ENCODE measurements at regions not wholly inside any gene's neighbourhood (a gene's known extent, or its start where the extent isn't known, plus 50 kb on each side); places are given as distances from the start of the nearest gene placed in this dataset.

GRCh38 chr16:49964973-49965372, 60.1 kb upstream of the CNEP1R1 start:
- TF ChIP-seq POU2F2 (IDR thresholded peaks at IDR 0.05; ENCODE audit: low read depth, low read length) (no peak), TAF1 (IDR thresholded peaks at IDR 0.05; ENCODE audit: low read depth, low read length) (no peak)
